Chondrocyte (in vitro differentiated cells): ENCODE measurements at regions not wholly inside any gene's neighbourhood (a gene's known extent, or its start where the extent isn't known, plus 50 kb on each side); places are given as distances from the start of the nearest gene placed in this dataset.

ENCODE experiments used
- DNase-seq: peaks from one replicate; pipeline ENCODE4 v3.0.0; 2021; ENCODE audit warnings: mixed read lengths, low spot score
- H3K27ac Mint-ChIP-seq: one replicate; pipeline ENCODE4 v1.8.0; 2021; ENCODE audit warnings: mild to moderate bottlenecking, moderate library complexity, mixed read lengths; ENCODE audit not compliant: unreplicated experiment
- H3K27me3 Mint-ChIP-seq: 2 replicates; pipeline ENCODE4 v1.8.0; 2021; ENCODE audit warnings: low read depth, mixed read lengths
- H3K36me3 Mint-ChIP-seq: 2 replicates; pipeline ENCODE4 v1.8.0; 2021; ENCODE audit warnings: low read depth, mixed read lengths
- H3K4me1 Mint-ChIP-seq: 2 replicates; pipeline ENCODE4 v1.8.0; 2021; ENCODE audit warnings: low read depth, mild to moderate bottlenecking, mixed read lengths
- H3K4me3 Mint-ChIP-seq: one replicate; pipeline ENCODE4 v1.8.0; 2021; ENCODE audit warnings: mild to moderate bottlenecking, moderate library complexity, mixed read lengths; ENCODE audit not compliant: unreplicated experiment
- H3K9me3 Mint-ChIP-seq: 2 replicates; pipeline ENCODE4 v1.8.0; 2021; ENCODE audit warnings: low read depth, mixed read lengths
- CTCF ChIP-seq: fragments of 200-600 bp; sonication (generic); IDR thresholded peaks from 2 replicates; pipeline ENCODE4 v1.5.0; 2021; ENCODE audit warnings: antibody characterized with exemption, mild to moderate bottlenecking, moderate library complexity

DNA sequence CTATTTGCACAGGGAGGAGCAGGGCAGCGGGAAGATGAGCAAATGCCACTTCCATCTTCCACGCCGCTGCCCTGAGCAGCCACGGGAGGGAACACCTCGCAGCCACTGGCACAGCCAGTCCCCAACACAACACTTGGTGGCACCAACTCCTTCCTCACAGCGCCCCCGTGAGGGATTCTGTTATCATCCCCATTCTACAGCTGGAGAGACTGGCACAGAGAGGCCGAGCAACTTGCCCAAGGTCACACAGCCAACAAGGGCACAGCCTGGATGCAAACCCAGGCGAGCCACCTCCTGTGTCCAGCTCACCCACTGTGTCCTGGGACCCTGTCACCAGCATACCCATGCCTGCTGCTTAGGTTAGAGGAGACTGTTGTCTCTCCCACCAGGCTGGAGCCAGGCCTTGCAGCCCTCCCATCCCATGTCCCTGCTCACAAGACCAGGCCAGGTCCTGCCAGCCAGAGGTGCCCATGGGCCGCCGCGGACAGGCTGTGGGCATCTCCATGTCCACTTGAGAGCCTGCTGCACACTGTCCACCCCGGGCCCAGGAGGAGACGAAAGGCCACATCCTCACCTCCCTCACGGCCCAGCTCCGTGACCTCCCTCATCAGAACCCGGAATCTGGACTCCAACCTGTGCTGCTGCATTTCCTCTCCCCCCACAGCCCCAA, 57.0 kb downstream of the NCOR2 start:
- Mint-ChIP-seq H3K4me3 (no peak overlapping the region), H3K27me3 (no peaks in the 10 kb centered on the region), H3K27ac (peak overlapping the region; percentile 92), H3K4me1 (peaks cover 92% of the 10 kb centered on the region), H3K9me3 (no peaks in the 10 kb centered on the region), H3K36me3 (no peaks in the 10 kb centered on the region)
- peak; percentile 56 for TF ChIP-seq CTCF
- DNase-seq, result no peak

DNA sequence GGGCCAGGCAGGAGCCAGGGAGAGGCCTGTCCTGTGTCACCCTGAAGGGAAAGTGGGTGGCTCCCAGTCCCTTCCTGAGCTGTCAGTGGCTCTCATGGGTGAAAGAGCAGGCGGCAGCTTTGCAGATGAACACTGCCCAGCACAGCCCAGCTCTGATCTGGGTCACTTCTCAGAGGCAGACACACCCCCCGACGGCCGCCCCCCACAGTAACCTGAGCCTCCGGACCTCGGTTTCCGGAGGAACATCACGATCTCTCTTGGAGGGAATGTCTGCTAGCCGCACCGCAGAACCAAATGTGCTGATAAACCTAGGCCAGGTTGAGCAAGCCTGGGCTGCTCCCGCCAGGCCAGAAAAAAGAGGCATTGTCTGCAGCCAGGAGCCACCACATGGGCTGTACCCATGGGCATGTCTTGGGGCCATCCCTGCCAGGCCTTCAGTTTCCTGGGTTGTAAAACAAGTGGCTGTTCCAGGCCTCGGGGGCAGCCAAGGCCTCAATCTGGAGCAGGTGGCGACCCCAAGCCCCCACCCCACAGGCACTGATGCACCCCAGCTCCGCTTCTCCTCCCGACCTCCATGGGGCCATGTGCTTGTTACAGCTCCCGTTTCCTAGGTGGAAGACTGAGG, 57.6 kb downstream of the NCOR2 start:
- Mint-ChIP-seq H3K4me1 (peaks cover 88% of the 10 kb centered on the region), H3K27ac (peak overlapping the region; percentile 92), H3K27me3 (no peaks in the 10 kb centered on the region), H3K4me3 (no peak overlapping the region), H3K9me3 (no peaks in the 10 kb centered on the region), H3K36me3 (no peaks in the 10 kb centered on the region)
- no peak for TF ChIP-seq CTCF
- no peak for DNase-seq

GRCh38 chr12:124509300-124509675, 58.1 kb downstream of the NCOR2 start:
- no peak for DNase-seq
- H3K27me3 Mint-ChIP-seq, result no peaks in the 10 kb centered on the region
- no peak for TF ChIP-seq CTCF
- H3K36me3 Mint-ChIP-seq, result no peaks in the 10 kb centered on the region
- peak overlapping the region; percentile 92 for H3K27ac Mint-ChIP-seq
- peaks cover 90% of the 10 kb centered on the region for H3K4me1 Mint-ChIP-seq
- H3K4me3 Mint-ChIP-seq, result no peak overlapping the region
- H3K9me3 Mint-ChIP-seq, result no peaks in the 10 kb centered on the region

DNA sequence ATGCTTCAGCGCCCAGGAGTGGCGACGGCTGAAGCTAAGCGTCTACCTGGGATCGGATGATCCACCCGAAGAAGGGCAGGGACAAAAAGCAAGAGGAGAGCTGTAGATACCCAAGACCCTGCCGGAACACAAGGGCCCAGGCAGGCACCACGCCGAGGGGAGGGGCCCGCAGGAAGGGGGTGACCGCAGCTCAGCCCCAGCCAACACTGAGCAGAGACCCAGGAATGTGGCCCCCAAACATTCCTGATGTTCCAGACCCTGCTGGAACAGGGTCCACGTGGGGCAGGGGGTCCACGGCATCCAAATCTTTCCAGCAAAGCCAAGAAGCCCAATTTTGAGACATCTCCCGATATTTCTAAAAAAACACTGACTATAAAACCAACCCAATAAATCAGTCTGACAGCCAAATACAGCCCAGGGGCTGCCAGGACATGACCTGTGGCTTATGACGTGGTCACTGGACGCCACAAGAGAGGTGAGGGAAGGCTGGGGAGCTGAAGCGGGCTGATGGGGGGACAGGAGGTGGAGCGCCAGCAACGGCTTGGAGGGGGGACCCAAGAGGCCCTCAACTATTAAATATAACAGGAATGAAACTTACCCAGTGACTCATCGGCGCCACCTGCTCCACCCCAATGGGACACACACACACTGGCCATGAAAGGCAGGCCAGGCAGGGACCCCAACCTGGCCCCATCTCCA, 58.9 kb downstream of the NCOR2 start:
- no peaks in the 10 kb centered on the region for H3K9me3 Mint-ChIP-seq
- peak; percentile 27 for TF ChIP-seq CTCF
- H3K27me3 Mint-ChIP-seq, result no peaks in the 10 kb centered on the region
- peaks cover 86% of the 10 kb centered on the region for H3K4me1 Mint-ChIP-seq
- DNase-seq, result no peak
- H3K4me3 Mint-ChIP-seq, result peak overlapping the region; percentile 22
- H3K27ac Mint-ChIP-seq, result peak overlapping the region; percentile 97
- peaks cover under 1% of the 10 kb centered on the region for H3K36me3 Mint-ChIP-seq

DNA sequence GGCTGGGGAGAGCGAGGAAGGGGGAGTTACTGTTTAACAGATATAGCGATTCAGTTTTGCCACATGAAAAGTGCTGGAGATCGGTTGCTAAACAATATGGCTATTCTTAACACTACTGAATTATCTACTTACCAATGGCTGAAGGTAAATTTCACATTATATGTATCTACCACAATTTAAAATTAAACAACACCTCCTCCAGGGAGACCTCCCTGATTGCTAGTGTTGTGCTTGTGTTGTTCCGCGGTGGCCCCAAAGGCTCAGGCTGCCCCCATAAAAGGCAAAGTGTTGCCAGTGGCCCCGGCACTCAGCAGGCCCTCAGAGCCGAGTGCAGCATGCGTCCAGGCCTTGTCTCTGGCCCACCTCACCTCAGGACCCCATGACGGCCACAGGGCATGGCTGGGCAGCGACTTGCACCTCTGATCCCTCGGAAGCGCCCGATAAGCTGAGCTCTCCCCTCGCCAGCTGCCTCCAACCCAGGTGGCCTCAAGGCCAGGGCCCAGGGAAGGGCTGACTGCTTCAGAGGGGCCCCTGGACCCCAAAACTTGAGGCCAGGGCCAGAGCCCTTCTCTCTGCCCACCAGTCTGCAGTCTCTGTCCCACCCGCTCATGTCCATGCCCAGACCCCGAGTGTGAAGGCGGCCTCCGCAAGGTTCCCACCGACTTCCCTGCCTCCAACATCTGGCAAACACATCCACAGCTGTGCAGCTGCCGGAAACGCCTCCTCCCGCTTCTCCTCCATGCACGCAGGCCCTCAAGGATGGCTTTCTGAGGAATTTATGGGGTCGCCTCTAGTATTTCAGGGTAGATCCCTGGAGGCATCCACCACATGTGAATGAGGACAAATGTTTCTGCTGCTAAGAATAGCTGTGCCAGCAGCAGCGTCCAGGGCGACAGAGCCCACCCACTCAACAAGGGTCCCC, 60.0 kb downstream of the NCOR2 start:
- Mint-ChIP-seq H3K27me3 (no peaks in the 10 kb centered on the region), H3K9me3 (no peaks in the 10 kb centered on the region), H3K4me1 (peaks cover 78% of the 10 kb centered on the region), H3K27ac (peak overlapping the region; percentile 97), H3K4me3 (no peak overlapping the region), H3K36me3 (peaks cover 3% of the 10 kb centered on the region)
- TF ChIP-seq CTCF, result no peak
- no peak for DNase-seq
